Thyroid gland (tissue), 4 donors: ENCODE measurements at regions not wholly inside any gene's neighbourhood (a gene's known extent, or its start where the extent isn't known, plus 50 kb on each side); places are given as distances from the start of the nearest gene placed in this dataset.

Source experiments
- DNase-seq, 2 donors: peaks; one replicate each; pipeline ENCODE4 v3.0.0-alpha.2; 2019
- H3K27ac ChIP-seq, 3 donors: fragments of 200-600 bp; sonication (generic); 1 replicate in 2 of 3; 2 replicates in 1 of 3; pipeline ENCODE4 v1.5.1; 2016 to 2019; ENCODE audit warnings: mild to moderate bottlenecking in 1 of 3, moderate library complexity in 1 of 3
- H3K27me3 ChIP-seq: fragments of 200-600 bp; sonication (generic); one replicate; pipeline ENCODE4 v1.5.1; 2019
- H3K36me3 ChIP-seq, 2 donors: fragments of 200-600 bp; sonication (generic); one replicate each; pipeline ENCODE4 v1.5.1; 2016 to 2019
- H3K4me1 ChIP-seq, 2 donors: fragments of 200-600 bp; sonication (generic); one replicate each; pipeline ENCODE4 v1.5.1; 2017 to 2019
- H3K4me3 ChIP-seq, 3 donors: fragments of 200-600 bp; sonication (generic); replicated peaks in 1 of 3; 1 replicate in 2 of 3; 2 replicates in 1 of 3; pipeline ENCODE4 v1.5.1; 2016; ENCODE audit warnings: mild to moderate bottlenecking in 1 of 3
- H3K9me3 ChIP-seq: fragments of 200-600 bp; sonication (generic); one replicate; pipeline ENCODE4 v1.5.1; 2017
- CTCF ChIP-seq, 6 experiments: fragments of 200-600 bp in 3 of 6; fragments of 450-650 bp in 3 of 6; sonication (generic) in 3 of 6; IDR thresholded peaks; one replicate each; pipeline ENCODE4 v1.5.1; 2016 to 2019; ENCODE audit warnings: antibody characterized with exemption in 6 of 6, mild to moderate bottlenecking in 2 of 6, inconsistent platforms in 1 of 6, moderate library complexity in 1 of 6
- POLR2A ChIP-seq, 2 donors: fragments of 450-650 bp; IDR thresholded peaks; one replicate each; pipeline ENCODE4 v1.6.1; 2017; ENCODE audit warnings: antibody characterized with exemption in 2 of 2, mild to moderate bottlenecking in 2 of 2, moderate library complexity in 1 of 2
- WGBS, 2 donors: methylation state at CpG; one replicate each; pipeline ENCODE4 v1.1.5; 2017; 5-methylcytosine and 5-hydroxymethylcytosine counted together
- intact Hi-C: fragments of 100-400 bp; cut with DNase I; formaldehyde crosslinking; loops from one replicate; pipeline ENCODE4 v1.15.1; 2023

- Histone ChIP-seq H3K4me3 (no peak overlapping the region), H3K36me3 (no peaks in the 10 kb centered on the region), H3K4me1 (no peaks in the 10 kb centered on the region), H3K27ac (no peak overlapping the region), H3K9me3 (no peaks in the 10 kb centered on the region), H3K27me3 (no peaks in the 10 kb centered on the region)
- no peak for TF ChIP-seq POLR2A (IDR thresholded peaks at IDR 0.05)
- no peak for TF ChIP-seq CTCF (IDR thresholded peaks at IDR 0.05)
- intact Hi-C loops: loop anchor here (10.0 kb wide), 1 partner anchor 413 kb away; no protein-coding TSS in a partner anchor
- no peak for DNase-seq
- 76 to 77% methylated on average over 8 to 12 of the region's 13 CpGs for WGBS, 2 donors
Measured at GRCh38 chr20:57091748-57092111, 174.7 kb downstream of the BMP7 start.

- intact Hi-C loops: loop anchor here (10.0 kb wide), 1 partner anchor 412 kb away; no protein-coding TSS in a partner anchor
- DNase-seq: peak; percentile 63 to 67
- Histone ChIP-seq H3K9me3 (no peaks in the 10 kb centered on the region), H3K4me1 (no peaks in the 10 kb centered on the region), H3K27ac (no peak overlapping the region), H3K4me3 (no peak overlapping the region), H3K36me3 (no peaks in the 10 kb centered on the region), H3K27me3 (no peaks in the 10 kb centered on the region)
- 22 to 37% methylated on average over 20 to 22 of the region's 34 CpGs for WGBS, 2 donors
- no peak for TF ChIP-seq POLR2A (IDR thresholded peaks at IDR 0.05)
- peak; percentile 43 to 90 (median 78) for TF ChIP-seq CTCF (IDR thresholded peaks at IDR 0.05)
Measured at GRCh38 chr20:57092112-57092899, 174.1 kb downstream of the BMP7 start.

GRCh38 chr20:57092900-57093530, 173.4 kb downstream of the BMP7 start:
- Histone ChIP-seq H3K27me3 (no peaks in the 10 kb centered on the region), H3K4me1 (no peaks in the 10 kb centered on the region), H3K27ac (no peak overlapping the region), H3K36me3 (no peaks in the 10 kb centered on the region), H3K9me3 (no peaks in the 10 kb centered on the region), H3K4me3 (no peak overlapping the region)
- 82 to 88% methylated on average over 20 to 22 of the region's 23 CpGs for WGBS, 2 donors
- TF ChIP-seq POLR2A (IDR thresholded peaks at IDR 0.05) (no peak), CTCF (IDR thresholded peaks at IDR 0.05) (no peak)
- DNase-seq: no peak
- intact Hi-C loops: loop anchor here (10.0 kb wide), 1 partner anchor 412 kb away; no protein-coding TSS in a partner anchor

GRCh38 chr20:57093766-57094165, 172.7 kb downstream of the BMP7 start:
- H3K27ac ChIP-seq: no peak overlapping the region

More at GRCh38 chr20:57093766-57094165, 172.7 kb downstream of the BMP7 start:
- Histone ChIP-seq H3K4me1 (no peaks in the 10 kb centered on the region), H3K36me3 (no peaks in the 10 kb centered on the region), H3K27me3 (no peaks in the 10 kb centered on the region), H3K9me3 (no peaks in the 10 kb centered on the region), H3K4me3 (no peak overlapping the region)
- no peak for TF ChIP-seq POLR2A (IDR thresholded peaks at IDR 0.05)
- no peak for TF ChIP-seq CTCF (IDR thresholded peaks at IDR 0.05)
- DNase-seq: no peak
- intact Hi-C loops: loop anchor here (10.0 kb wide), 1 partner anchor 411 kb away; no protein-coding TSS in a partner anchor
- WGBS, 2 donors: 91 to 93% methylated on average over 10 of the region's 10 CpGs
